CD4-positive, alpha-beta T cell treated with Interleukin-4 for 1 hour (primary cell): ENCODE measurements at regions not wholly inside any gene's neighbourhood (a gene's known extent, or its start where the extent isn't known, plus 50 kb on each side); places are given as distances from the start of the nearest gene placed in this dataset.

Experiments used
- DNase-seq, 2 donors: peaks; one replicate each; pipeline ENCODE4 v3.0.0-alpha.2; 2020 to 2022

DNA sequence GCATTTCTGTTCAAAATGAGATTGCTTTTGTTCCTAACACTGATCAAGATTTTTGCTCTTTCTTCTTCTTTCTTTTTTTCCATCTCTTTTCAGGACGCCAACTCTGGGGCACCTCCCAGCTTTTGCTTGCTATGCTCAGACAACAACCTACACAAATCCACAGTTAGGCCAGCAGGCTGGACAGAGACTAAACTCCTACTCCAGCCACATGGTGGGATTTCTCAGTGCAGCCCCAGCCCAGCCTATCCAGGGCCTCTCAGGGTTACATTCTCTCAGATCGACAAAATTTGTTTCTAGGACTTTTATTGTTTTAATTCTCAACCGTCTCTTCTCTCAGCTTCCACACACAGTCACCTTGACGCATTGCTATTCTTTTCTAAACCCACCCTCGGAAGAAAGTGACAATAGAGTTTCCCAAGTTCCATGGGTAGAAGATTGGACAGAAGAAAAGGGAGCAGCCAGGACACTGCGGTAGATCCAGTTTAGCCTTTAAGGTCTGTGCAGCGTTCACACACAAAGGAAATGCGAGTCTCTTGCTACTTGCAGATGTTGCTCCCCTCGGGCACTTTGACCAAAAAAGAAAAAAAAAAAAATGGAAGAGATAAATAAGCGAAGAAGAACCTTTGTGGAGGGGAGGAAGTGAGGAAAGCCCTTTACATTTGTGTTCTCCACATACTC lies 588.6 kb upstream of the GRAMD2B start:
- DNase-seq, result no peak

DNA sequence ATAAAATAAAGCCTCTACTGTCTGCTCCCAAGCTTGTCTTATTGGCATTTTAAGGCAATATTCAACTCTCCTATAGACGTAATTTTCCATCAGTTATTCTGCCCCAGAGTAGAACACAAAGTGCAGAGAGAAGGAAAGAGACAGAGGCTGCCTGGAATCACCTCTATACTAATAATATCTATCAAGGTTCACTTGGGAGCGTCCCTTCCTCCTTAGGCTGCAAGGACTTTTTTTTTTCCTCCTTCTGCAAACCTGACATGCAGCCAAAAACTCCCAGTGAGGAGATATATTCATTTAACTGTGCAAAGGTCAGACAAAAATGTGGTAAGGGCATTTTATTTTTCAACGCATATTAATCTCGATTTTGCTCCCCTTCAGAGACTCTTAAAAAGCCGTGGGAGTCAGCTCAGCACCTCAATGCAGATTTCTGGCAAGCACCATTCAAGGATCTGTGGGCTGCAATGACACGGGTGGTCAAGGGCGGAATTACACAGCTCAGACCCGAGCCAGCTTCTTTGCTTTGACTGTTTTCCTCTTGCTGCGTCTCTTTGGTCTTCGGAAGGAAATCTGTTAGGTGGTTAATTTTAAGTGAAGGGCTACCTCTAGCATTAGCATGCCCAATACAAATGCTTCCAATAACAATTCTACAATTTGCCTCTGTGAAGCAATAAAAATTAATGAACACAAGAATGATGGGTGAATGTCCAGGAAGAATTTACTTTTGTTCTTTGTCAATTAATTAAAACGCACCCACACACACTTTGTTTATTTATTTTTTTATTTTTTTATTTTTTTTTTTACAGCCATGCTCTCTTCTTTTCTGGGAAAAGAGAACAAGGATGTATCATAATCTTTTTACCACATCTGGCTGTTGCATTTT lies 587.7 kb upstream of the GRAMD2B start:
- DNase-seq, result no peak

DNA sequence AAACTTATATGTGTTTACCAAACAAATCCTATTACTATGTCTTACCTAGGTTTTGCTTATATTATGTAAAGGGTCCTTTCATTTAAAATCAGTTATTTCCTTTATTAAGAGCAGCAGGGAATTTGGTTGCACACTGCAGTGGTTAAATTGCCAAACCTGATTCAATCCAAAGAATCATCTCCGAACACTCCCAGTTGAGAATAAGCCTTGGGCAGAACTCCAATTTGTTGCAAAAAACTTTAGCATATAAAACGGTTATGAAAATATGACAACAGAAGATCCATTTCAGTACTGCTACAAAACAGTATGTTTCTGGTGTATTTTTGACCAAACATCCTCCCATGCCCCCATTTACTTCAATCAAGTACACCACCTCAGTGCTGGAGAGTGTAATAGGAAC lies 587.0 kb upstream of the GRAMD2B start:
- no peak for DNase-seq

DNA sequence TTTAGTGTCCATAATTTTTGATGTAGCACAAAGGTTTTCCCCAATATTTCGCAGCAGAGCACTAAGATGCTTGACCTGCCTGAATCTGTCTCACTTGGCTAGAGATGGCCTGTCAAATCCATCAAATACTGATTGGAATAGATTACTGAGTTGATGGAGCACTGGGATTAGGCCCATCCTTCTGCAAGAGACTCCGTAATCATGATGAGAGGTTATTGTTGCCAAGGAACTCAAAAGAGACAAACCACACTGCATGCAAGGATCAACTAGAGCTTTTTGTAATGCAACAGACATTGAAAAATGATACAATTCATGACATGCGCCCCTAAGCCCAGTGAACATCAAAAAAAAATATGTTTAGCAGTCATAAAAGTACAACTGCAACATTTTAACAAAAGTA lies 585.3 kb upstream of the GRAMD2B start:
- DNase-seq, result no peak

DNA sequence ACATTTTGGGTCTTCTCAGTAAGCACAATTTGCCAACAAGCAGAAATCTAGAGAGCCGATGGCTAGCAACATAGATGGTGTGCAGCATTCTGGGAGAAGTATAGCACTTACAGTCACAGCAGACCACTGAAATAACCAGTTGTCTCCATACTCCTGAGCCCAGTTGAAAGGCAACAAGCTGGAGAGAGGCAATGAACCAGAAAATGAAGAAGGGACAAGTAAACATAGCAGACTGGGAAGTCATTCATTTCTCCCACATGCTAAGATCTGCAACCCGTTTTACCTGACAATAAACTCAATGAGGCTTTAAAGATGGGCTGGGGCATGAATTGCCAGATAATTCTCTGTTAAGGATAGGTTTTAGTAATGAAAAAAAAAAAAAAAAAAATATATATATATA lies 575.6 kb upstream of the GRAMD2B start:
- DNase-seq, result no peak

GRCh38 chr5:125848751-125849150 lies 574.5 kb upstream of the GRAMD2B start:
- no peak for DNase-seq

DNA sequence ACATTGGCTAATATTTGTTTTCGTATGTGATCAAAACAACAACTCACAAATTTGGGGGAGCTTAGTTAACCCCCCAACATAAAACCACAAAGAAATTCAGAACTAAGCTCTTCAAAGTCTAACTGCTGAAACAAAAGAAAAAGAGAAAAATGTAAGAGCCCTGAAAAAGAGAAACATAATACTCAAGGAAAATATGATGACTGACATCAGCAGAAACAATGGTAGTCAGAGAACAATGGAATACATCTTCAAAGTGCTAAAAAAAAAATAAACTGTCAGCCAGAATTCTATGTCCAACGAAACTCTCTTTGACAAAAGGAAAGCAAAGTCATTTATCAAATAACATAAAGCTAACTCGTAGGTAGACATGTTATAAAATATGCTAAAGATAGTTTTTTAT lies 566.3 kb upstream of the GRAMD2B start:
- no peak for DNase-seq

DNA sequence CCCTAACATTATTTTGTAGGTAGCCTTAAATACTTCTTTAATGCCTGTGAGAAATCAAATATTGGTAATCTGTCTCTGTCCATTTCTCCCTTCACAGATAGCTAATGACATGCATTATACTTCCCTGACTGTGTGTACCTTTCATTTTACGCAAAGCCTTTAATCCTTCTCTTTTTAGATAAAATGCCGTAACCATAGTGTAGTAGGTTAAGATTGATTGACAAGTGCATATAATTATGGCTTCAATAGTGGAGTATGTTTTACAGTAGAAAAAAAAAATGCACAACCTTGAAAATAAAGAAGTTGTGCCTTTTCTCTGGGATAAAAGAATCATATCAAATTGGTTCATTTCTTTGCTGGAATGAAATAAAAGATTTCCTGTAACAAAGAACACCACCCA lies 559.6 kb upstream of the GRAMD2B start:
- DNase-seq, result no peak

GRCh38 chr5:125865166-125865815 lies 557.9 kb upstream of the GRAMD2B start:
- no peak for DNase-seq

DNA sequence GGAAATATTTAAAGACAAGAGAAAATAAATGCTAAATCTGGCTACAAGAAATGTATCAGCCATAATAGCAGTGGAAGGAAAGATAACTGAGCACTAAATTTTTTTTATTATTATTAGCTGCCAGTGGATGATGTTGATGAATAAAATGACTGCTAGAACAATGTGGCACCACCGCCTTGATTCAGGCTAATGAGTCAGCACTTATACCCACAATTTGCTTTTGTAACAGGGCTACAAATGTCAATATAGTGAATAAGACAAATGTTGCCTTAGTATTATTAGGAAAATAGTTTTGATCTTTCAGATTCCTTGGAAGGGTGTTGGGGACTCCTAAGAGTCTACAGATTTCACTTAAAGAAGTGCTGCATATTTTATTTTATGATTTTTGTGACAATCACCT lies 555.2 kb upstream of the GRAMD2B start:
- no peak for DNase-seq

- DNase-seq, result no peak
These were observed 553.0 kb upstream of the GRAMD2B start for GRCh38 chr5:125870256-125870655.

GRCh38 chr5:125874057-125874456 lies 549.2 kb upstream of the GRAMD2B start:
- no peak for DNase-seq

DNA sequence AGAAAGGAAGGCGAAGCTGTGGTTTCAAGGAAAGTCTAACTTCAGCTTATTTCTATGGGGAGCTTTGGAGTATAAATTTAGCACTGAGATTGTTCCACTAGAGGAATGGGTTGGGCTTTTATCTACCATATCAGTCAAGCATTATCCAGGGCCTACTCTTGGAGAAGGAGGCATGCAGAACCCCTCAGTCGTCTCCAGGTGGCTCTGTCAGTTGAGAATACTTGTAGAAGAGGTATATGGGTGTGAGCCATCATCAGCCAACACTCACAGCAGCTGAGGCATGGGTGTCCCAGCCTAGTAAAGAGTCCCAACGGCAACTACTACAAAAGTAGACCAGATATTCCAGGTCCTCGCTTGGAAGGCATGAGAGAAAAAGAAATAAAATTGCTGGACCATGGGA lies 548.5 kb upstream of the GRAMD2B start:
- no peak for DNase-seq

- DNase-seq, result no peak
These were observed 546.0 kb upstream of the GRAMD2B start for GRCh38 chr5:125877248-125877647.

DNA sequence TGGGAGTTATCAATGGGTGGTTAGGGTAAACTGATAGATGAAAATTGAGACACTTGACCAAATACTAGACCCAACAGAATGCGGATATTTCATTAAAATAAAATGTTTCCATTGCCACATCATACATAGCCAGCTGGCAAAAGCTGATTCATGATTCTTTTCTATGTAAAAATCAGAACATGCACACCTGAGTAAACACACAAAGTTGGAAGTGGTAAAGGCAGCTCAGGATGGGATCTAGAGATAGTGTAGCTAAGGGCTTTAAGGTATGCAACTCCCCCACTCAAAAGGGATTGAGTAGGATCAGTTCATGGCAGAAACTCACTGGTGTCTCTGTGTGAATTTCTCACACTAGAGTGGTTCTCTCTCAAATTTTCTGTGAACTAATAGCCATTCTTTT lies 541.1 kb upstream of the GRAMD2B start:
- no peak for DNase-seq

DNA sequence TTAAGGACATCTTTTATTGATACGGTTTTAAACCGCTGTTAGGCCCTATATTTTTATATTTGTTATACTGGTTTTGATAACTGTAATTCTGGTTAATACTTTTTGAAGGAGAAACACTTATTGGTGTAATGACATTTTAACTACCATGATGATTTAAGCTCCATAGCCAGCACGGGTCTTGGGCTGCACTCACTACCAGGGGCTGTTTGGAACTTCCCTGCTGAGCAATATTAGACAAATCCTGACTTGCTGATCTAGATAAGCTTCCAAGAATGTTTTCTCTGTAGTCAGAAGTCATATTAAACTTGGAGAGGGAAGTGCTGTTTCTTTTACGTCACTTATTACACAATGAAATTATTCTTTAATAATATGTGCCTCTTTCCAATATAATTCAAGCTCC lies 540.0 kb upstream of the GRAMD2B start:
- no peak for DNase-seq

- DNase-seq, result no peak
These were observed 534.9 kb upstream of the GRAMD2B start for GRCh38 chr5:125888358-125888757.

DNA sequence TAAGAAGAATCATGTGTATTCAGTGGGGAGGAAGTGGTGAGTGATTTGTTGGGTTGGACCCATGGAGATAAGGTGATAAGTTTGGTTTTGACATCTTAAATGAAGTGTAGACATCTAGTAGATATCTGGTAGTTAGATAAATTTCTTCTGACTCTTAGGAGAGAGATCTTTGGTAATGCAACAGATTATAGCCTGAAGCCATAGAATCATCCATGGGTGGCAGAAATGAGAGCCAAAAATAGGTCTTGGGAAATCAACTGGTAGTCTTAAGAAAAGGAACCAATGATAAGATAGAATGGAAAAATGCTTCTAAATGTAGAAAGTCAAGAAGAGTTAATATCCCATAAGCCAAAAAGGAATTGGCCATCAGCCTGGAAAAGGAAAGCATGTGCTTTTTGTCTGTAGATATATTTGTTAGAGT lies 532.7 kb upstream of the GRAMD2B start:
- DNase-seq, result no peak

DNA sequence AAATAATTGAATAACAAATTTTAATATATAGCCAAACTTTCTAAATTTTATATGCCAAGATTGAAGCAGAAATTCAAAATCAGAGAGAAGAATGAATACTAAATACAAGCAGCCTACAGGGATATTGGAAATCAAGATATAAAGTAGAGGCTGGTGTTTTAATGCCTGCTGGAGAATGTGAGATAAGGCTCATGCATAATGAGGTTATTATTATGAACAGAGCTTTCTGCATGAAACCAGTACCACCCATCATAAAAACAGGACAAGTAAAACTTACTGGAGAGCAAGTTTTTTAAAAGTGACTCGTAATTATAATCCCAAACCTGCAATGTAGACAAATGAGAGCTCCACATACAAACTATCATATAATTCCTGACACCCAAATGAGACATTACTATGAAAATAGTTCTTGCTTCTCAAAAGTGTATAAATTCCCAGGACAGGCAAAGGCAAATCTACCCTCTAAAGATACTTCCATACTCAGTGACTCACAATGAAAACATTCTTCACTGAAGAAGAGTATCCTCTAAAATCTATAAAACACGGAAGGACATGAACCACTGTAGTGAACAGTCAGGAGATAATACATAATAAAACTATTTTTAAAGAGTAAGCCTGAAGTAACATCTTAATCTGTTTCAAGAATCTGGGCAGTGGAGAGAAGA lies 532.0 kb upstream of the GRAMD2B start:
- no peak for DNase-seq

GRCh38 chr5:125894383-125894782 lies 528.8 kb upstream of the GRAMD2B start:
- no peak for DNase-seq

GRCh38 chr5:125896368-125896767 lies 526.8 kb upstream of the GRAMD2B start:
- no peak for DNase-seq

DNA sequence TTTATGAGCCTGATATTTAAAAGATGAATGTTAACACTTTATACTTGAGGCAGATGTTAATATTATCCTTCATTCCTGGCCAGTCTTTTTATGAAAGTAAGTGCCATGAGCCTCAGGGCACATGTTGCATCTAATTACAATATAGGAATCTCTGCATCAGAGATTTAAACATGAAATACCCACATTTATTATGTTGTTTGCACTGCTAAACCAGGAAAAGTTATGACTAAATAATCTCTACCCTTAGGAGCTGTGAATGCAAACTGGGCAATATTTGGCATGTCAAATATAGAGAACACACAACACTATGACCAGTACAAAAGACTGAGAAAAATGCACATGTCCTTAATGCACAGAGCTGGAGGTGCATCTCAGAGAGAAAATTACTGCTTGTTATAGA lies 526.1 kb upstream of the GRAMD2B start:
- DNase-seq, result no peak

GRCh38 chr5:125898851-125899405 lies 524.3 kb upstream of the GRAMD2B start:
- no peak for DNase-seq
